ENCODE measurements at regions not wholly inside any gene's neighbourhood (a gene's known extent, or its start where the extent isn't known, plus 50 kb on each side); places are given as distances from the start of the nearest gene placed in this dataset.

DNA sequence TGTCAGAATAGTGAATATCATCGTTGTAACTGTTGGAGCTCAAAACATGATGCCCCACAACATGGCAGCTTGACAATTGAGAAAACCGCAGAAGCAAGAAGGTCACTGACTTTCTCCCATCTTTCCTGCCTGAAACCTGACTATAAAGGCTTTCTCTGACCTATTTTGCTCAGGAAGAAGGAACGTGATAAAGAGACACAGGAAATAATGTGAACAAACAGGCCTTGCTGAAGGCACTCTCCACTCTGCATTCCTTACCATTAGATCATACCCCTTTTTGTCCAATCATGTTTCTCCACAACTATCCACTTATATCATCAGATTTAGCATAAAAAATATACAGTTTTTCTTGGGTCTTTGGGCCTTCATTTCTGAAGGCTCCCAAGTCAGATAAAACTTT is 916.8 kb downstream of the METTL15 start:
- DNase-seq, result no peak

DNA sequence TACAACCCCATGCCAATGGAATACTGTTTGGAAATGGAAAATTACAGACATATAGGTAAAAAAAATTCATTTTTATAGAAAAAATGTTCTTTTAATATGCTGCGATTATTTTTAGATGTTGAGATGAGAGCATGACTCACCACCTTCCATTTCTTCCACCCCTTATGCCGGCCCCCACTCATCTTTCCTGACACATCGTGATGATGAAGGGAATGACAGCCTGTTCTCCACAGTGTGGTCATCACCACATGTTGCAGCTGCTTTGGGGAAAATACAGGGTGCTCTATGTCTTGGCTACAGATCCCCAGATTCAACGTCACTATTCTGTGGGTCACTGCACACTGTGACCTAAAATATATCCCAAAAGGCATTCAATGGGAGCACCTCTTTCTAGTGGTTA is 916.2 kb downstream of the METTL15 start:
- DNase-seq, result no peak

DNA sequence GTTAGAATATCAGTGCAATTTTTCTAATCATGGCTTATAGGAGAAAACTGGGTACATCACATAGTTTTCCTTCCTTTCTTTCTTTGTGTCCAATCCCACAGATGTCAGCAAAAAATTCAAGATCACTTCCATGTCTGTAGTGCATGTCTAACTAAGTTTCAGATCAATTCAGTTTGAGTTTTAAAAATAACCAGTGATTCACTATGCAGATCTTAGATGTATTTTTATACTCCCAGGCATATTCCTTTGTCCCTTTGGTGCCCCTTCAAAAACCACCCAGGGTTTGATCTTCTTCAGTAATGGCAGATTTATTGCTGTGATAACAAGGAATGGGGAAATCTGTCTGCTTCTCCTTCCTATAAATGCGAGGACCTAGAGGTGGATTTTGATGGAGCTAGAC is 915.6 kb downstream of the METTL15 start:
- DNase-seq, result no peak

DNA sequence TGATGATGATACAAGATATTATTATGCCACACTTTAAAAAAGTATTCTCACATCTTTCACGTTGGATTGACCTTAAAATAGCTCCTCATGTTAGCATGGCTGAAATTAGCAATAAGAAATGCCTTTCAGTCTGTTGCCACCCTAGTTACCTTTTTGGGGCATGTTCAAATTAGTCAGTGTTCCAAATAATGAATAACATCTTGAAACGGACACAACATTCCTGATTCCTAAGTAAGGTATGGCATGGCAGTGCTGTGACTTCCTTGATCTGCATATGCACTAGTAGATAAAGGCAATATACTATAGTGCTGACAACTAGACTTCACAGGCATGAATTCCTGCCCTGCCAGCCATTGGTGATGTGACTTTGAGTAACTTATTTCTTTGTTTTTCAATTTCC is 914.5 kb downstream of the METTL15 start:
- DNase-seq, result no peak

DNA sequence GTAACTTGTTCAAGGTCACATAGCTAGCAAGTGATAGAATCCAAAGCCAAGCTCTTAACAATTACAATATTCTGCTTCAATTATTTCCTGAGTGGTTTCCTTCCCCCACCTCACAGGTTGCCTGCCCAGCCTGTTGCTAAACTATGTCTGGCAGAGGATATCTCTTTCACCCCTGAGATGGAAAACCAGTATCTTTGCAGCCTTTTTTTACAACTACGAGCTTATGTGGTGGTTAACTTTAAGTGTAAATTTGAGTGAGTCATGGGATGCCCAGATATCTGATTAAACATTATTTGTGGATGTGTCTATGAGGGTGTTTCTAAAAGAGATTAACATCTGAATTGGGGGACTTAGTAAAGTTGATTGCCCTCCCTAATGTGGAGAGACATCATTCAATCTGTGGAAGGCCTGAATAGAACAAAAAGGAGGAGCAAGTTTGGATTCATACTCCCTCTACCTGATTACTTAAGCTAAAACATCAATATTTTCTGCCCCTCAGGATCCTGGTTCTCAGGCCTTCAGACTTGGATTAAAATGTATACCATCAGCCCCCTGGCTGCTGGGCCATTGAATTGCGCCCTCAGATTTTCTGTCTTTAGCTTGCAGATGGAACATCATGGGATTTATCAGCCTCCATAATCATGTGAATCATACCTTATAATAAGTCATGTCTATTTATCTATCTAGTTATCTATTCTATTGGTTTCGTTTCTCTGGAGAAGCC is 911.9 kb downstream of the METTL15 start:
- DNase-seq, result no peak

DNA sequence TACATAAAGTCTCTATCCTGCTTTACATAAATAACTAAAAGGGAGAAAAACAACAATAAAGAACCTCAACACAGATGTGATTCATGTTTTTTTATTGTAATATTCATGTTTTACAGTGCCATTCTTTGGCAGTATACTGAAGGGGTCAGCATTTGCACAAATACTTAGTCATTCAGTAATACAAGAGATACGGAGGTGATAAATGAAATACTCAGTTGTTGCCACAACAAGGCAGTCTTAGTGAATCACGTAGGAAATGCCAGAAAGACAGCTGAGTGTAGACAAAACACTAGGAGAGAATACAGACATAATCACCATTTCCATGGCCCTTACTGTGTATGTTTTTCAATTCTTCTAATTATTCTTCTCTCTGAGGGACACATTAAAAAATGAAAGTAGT is 910.4 kb downstream of the METTL15 start:
- DNase-seq, result no peak

DNA sequence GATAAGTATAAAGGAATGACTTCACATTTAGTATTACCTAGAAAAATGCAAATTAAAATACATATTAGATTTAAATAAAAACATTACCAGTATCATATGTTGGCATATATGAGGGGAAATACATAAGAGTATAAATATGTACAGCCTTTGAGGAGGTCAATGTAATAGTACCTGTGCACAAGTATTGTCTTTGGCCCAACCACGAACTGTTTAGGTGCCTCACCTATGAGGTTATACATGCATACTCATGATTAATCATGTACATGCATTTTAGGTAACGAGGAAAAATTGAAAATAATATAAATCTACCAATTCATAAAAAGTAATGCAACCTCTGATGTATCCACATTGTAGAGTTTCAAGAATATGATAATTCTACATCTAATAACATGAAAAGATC is 909.8 kb downstream of the METTL15 start:
- no peak for DNase-seq

DNA sequence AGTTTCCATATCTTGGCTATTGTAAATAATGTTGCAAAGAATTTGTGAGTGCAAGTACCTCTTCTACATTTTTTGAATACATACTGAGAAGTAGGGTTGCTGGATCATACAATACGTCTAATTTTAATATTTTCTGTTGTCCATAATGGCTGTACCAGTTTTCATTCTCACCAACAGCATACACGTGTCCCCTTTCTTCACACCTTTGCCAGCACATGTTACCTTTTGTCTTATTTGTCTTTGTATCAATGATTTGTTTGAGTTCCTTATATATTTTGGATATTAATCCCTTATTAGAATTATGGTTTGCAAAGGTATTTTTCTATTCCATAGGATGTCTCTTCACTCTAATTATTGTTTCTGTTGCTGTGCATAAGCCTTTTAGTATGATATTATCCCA is 904.3 kb downstream of the METTL15 start:
- no peak for DNase-seq

DNA sequence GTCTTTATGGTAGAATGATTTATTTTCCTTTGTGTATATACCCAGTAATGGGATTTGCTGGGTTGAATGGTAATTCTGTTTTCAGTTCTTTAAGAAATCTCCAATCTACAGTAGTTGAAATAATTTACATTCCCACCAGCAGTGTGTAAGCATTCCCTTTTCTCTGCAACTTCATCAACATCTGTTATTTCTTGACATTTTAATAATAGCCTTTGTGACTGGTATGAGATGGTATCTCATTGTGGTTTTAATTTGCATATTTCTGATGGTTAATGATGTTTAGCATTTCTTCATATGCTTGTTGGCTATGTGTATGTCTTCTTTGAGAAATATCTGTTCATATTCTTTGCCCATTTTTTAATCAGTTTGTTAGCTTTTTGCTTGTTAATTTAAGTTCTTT is 901.2 kb downstream of the METTL15 start:
- DNase-seq, result no peak

DNA sequence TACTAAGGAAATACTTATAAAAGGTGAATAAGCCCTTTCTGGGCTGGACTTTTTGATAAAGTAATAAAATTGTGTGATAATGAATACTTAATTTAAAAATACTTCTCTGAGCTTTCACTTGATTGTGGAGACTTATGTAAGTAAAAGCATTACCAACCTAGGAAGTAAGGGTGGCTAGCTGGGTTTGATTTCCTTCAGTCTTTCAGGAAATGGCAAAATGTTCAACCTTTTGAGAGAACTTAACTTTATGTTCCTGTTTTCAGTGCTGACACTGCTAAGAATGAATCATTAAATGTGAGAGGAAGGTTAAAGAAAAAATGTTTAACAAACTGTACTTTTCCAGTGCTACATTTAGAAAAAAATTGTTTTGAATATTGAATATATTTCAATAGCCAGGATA is 900.3 kb downstream of the METTL15 start:
- DNase-seq, result no peak

DNA sequence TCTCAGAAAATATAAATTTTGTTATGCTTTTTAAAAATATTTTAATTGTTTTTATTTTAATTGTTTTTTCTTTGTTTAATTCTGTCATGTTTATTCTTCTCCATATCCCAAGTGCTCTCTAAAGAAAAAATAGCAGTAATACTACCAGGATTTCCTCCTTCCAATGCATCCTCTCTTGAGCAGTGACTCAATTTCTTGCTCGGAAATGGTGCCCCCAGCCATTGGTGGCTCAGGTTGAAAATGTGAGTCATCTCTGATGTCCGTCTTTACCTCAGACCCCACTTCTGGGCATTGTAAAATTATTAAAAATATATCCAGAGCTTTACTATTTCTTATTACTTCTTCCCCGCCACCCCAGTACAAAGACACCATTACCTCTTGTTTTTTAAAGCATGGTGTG is 898.5 kb downstream of the METTL15 start:
- no peak for DNase-seq

DNA sequence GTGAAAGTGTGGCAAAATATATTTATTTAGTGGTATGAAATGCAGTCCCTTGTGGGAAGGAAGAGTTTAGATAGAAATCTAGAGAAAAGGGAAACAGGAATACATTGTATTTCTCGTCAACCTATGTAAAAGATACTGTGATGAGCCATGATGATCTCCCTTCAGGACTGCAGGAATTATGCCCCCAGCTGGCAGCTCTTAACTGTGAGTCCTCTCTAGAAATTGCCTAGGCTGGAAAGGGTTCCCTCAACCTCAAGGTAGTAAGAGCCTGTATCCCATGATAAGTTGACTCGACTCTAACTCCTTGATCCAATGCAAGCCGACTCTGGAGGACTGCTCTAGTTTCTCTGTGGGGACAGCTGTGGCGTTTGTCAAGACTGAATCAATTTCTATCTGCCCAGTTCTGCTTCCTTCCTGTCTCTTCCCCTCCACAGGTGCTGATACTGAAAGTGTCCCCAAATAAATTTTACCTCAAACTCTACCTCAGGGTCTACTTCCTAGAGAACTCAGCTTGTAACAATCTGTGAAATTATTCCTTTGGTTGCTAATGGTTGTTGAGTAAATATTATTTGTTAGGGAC is 897.3 kb downstream of the METTL15 start:
- DNase-seq, result no peak

DNA sequence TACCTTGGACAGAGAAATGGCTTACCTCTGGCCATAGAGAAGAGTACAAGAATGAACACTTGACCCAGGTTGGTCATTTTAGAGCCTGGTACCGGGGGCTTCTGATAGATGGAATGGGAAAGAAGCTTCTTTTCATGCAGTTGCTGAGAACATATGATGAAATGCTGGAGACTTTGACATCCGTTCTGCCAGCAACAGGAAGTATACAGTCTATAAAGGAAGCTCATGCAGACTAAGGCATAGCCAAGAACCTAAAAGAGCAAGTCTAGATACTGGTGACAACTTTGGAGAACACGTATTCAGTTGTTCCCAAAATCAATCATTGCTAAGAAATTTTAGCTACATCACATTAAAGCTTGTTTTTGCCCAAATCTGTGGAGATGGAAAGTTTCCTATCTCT is 894.6 kb downstream of the METTL15 start:
- DNase-seq, result no peak

DNA sequence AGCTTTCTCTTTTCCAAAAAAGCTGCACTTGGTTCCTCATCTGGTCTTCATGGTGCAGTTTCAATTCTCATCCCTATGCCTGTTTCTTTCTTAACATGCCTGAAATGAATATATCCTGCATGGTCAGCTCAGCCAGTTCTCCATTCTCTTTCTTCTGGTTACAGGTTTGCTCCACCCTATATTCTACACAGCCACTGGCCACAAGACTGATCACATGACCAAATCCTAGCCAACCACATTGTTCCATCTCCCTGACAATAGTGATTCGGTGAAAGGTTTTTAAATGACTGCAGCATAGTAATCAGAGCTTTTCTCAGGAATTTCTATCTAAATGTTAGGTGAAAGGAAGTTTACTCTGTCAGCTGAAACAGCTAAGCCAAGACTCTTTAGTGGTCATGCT is 891.4 kb downstream of the METTL15 start:
- no peak for DNase-seq

DNA sequence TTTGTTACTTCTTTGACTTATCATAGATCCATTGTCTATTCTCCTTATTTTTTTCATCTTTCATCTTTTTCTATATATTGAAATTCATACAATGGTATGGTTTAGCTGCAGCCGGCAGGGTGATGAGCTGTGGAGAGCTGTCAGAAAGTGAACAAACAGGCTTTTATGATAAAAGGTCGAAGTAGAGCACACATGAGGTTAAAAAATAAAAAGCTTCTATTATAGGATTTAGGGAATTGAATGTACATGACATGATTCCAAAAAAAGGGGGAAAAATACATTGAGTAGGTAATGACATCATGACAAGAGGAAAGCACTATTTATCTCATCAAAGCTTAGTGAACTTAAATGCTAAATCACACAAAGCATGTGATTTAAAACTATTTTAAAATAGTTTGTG is 884.8 kb downstream of the METTL15 start:
- DNase-seq, result no peak

DNA sequence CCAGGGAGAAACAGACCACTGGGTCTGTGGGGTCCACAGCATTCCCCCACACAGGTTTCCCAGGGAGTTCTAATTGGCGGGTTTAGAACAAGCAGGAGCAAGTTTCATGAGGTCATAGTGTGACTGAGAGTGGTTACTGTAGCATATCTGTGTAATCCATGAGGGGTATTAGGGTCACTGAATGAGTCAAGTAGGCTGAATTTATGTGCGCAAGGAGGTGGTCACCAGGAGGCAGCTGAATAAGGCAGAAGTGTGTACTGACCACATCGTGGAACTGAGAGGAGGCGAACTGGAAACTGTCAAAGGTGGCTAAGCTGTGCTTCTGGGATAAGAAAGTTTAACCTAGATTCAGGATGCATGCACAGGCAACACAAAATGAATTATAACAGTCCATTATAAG is 876.0 kb downstream of the METTL15 start:
- no peak for DNase-seq

DNA sequence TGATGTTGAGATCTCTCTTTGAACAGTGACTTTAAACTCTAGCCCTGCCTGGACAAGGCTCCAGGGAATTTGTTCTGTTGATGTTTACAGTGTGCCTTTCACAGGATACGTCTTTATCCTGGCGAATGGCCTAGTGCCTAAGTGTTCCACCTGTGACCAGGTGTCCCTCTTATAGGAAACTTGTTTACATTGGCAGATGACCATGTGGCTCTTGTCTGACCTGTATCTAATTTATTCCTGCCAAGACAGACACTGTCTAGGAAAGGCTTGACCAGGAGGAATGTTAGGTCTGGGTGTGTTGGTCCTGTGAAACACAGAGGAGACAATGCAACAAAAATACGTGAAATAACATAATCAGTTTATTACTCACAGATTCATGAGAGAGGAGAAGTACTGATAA is 875.6 kb downstream of the METTL15 start:
- DNase-seq, result no peak

DNA sequence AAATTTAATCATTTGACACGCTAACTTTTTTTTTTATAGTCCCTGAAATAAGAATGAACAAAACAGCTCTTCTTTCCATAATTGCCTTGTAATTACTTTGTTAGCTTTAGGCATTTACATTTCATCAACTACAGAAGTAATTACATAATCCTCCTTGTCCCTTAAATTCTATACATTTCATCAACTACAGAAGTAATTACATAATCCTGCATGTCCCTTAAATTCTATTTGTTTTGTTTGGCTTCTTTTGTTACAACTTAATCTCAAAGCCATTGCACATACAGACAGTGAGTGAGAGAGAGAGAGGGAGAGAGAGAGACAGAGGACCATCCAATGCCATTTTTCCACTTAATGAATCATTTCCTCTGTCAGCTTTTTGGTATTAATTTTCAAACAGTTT is 873.2 kb downstream of the METTL15 start:
- DNase-seq, result no peak

DNA sequence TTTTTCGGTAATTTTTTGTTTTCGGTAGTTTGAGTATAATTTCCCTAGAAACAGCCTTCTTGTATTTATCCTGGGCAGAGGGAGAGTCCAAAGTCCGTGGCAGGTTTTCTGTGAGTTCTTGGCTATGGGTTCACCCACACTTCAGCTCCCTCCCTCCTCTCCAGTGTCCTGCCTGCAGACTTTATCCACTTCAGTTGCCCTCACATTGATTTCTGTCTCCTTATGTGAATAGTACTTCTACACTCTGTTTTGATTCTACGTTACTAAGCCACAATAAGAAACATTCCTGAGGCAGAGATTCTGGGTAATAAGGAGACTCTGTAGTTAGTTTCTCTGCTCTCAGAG is 868.6 kb downstream of the METTL15 start:
- no peak for DNase-seq

DNA sequence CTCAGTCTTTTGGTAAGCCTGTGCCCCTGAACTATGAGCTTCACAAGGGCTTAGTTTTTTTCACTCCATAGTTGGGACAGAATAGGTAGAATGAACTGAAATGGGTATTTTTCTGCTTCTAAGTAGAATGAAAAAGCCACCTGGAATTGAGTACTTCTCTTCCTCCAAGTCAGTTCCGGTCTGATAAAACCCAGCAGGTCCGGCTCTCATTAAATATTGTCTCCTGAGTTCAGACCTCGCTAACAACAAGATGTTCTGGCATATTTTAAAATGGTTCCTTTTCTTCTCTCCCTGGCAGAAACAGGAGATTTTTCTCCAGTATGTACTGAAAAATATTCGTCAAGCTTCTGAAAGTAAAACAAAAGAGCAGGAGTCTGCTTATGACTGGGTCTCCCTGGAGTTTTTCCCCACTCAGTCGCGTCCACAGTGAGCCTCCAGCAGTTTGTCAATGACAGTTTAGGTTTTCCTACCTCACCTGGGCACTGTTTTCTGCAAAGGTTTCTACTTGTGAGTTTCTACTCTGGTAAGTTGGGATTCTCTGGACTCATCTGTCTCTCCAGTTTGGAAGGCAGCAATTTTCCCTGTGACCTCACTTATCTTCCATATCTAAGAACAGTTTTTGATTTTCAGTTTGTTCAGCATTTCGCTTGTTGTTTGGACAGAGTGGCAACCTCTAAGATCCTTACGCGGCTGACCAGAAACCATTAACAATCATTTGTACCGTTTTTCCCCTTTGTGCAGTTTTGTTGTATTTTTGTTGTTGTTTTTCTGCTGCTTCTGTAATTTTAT is 868.0 kb downstream of the METTL15 start:
- DNase-seq, result no peak

DNA sequence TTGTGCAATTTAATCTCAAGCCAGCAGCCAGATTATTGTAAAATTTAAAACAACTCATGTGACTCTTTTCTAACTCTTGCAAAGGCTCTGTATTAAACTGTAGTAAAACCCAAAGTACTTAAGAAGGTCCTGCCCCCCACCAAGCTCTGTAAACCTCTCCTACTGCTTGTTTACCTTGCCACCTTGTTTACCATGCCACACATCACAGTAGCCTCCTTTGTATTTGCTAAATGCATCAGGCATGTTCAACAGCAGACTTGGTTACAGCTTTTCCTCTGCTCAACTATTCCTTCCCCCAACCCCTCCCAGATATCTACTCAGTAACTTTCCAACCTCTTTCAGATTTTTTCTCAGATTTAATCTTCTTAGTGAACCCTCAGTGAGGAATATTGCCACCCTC is 861.6 kb downstream of the METTL15 start:
- no peak for DNase-seq

DNA sequence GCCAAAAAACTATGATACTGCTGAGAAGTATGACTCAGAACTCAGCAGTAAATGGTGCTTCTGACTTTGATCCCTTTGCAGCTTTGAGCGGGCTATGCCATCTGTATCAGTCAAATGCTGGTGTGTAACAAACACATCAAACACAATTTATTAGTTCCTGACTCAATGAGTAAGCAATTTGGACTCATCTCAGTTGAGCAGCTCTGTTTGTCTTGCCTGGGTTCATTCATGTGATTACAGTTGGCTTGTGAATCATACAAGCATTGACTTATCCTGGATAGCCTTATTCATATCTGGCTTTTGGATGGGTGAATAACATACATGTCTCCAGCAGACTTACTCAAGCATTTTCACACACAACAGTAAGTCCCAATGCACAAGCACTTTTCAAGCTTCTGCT is 858.8 kb downstream of the METTL15 start:
- DNase-seq, result no peak

DNA sequence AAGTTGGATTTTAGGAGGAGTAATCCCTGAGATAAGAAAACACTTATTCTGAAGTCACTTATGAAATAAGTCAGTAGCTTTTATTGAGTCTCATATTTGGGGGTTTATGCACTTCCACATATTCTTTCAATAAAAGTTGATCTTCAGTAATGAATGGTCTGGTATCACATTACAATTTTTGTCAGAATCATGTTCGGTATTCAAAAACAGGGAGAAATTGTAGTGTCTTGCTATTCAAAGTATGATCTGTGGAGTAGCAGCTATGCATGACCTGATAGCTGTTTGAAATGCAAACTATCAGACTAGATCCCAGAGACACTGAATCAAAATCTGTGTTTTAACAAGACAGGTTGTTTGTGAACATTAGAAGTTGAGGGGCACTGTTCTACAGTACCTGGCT is 857.6 kb downstream of the METTL15 start:
- DNase-seq, result no peak

DNA sequence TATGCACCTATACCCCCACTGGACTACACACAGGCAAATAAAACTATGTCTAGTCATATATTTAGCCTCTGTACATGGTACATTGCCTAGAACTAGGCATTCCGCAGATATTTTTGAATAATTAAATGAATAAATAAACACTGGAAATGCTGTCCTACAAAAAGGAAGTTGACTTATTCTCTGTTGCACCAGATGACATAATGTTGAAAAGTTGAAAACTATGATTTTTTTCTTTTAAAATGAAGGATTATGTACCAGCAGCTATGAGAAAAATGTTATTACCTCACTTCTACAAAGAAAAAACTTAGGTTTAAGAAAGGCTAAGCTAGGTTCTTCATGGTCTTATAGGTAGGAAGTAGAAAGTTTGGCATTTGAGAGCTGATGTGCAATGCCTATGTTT is 856.6 kb downstream of the METTL15 start:
- no peak for DNase-seq

DNA sequence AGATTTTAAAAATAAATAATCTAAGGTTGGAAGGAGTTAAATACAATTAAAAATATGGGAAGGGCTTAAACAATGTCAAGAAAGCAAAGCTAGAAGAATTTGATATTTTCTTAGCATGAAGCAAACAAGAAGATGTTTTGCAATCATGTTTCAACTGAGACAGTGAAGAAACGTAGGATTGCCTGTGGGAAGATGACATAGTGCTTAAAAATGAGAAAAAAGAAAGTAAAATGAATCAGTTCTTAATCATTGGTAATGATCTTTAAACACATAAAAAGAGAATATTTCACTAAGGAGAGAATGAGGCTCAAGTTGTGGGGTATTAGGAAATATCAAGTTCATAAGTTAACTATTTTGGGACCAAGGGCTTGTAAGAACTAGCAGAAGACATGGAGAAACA is 855.0 kb downstream of the METTL15 start:
- DNase-seq, result no peak

Measured in NCI-H1436 treated with DMSO at 0.1 percent for 48 hours (cell line).